ENCODE measurements at regions not wholly inside any gene's neighbourhood (a gene's known extent, or its start where the extent isn't known, plus 50 kb on each side); places are given as distances from the start of the nearest gene placed in this dataset.

DNA sequence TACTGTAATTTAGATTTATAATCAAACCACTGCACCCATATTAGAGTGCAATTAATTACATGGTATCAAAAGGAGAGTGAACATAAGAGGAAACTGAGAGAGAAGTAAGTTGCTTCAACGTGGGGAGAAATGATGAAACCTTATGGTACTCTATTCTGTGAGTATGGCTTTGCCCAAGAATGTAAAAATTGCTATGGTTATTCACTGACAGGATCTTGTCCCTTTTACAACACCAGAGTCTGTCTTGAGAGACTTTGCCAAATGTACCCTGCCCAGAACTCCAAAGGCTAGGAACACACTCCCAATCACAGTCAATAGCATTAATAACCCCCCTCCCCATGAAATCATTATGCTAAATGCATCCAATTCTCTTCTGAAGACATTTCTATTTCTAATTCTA, 974.8 kb upstream of the POU3F3 start:
- BruUV-seq (replicated peaks) = no TSS peak
- DNase-seq = no peak
- Mint-ChIP-seq H3K4me3 (ENCODE audit: low read depth, unreplicated experiment) (no peak overlapping the region), H3K9me3 (ENCODE audit: low read depth, unreplicated experiment) (peaks cover 5% of the 10 kb centered on the region), H3K4me1 (ENCODE audit: low read depth, unreplicated experiment) (no peaks in the 10 kb centered on the region), H3K36me3 (ENCODE audit: insufficient read depth, unreplicated experiment) (no peaks in the 10 kb centered on the region), H3K27me3 (ENCODE audit: unreplicated experiment) (no peaks in the 10 kb centered on the region), H3K27ac (ENCODE audit: unreplicated experiment) (no peak overlapping the region)
- TF ChIP-seq, protein P1, sequence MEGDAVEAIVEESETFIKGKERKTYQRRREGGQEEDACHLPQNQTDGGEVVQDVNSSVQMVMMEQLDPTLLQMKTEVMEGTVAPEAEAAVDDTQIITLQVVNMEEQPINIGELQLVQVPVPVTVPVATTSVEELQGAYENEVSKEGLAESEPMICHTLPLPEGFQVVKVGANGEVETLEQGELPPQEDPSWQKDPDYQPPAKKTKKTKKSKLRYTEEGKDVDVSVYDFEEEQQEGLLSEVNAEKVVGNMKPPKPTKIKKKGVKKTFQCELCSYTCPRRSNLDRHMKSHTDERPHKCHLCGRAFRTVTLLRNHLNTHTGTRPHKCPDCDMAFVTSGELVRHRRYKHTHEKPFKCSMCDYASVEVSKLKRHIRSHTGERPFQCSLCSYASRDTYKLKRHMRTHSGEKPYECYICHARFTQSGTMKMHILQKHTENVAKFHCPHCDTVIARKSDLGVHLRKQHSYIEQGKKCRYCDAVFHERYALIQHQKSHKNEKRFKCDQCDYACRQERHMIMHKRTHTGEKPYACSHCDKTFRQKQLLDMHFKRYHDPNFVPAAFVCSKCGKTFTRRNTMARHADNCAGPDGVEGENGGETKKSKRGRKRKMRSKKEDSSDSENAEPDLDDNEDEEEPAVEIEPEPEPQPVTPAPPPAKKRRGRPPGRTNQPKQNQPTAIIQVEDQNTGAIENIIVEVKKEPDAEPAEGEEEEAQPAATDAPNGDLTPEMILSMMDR (IDR thresholded peaks at IDR 0.05; ENCODE audit: unreplicated experiment) = no peak
- CTCF ChIA-PET = no interaction called here
- intact Hi-C loops (cut with micrococcal nuclease; ENCODE audit: unreplicated experiment) = no loop called here

DNA sequence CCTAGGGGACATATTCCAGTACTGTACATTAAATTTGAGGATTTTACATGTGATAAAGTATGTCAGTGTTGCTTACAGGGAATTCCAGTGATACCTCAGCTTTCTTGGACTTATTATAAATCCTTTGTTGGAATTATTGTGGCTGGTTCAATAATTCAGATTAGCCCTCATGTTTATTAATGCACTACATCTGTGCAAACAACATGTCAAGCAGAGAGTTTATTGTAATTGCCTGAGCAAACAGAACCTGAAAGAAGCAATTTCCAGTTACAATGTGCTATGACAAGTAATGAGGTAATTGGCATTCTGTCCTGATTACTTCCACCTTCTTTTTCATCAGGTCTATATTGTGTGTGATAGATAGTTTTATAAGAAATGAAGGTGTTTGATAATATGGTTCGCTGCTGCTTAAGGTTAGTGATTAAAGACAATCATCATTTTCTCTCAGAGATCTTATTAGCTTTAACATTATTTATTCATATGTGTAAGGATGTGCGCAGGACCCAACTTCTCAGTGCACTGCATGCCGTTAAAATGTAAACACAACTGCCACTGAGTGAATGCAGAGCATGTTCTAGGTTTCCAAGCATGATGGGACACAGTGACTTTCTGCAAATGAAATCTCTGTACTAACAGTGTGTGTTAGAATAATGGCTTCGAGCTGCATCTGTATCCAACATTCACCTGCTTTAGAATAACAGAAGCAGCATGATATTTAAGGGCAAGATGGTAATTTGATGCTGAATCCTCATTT, 973.7 kb upstream of the POU3F3 start:
- no TSS peak for BruUV-seq (replicated peaks)
- intact Hi-C loops (cut with micrococcal nuclease; ENCODE audit: unreplicated experiment) = no loop called here
- Mint-ChIP-seq H3K36me3 (ENCODE audit: insufficient read depth, unreplicated experiment) (no peaks in the 10 kb centered on the region), H3K4me3 (ENCODE audit: low read depth, unreplicated experiment) (no peak overlapping the region), H3K27me3 (ENCODE audit: unreplicated experiment) (no peaks in the 10 kb centered on the region), H3K9me3 (ENCODE audit: low read depth, unreplicated experiment) (peaks cover 7% of the 10 kb centered on the region), H3K4me1 (ENCODE audit: low read depth, unreplicated experiment) (no peaks in the 10 kb centered on the region), H3K27ac (ENCODE audit: unreplicated experiment) (no peak overlapping the region)
- TF ChIP-seq, protein P1 (IDR thresholded peaks at IDR 0.05; ENCODE audit: unreplicated experiment) = no peak
- CTCF ChIA-PET = no interaction called here
- DNase-seq = no peak

- Mint-ChIP-seq H3K27me3 (ENCODE audit: unreplicated experiment) (no peaks in the 10 kb centered on the region), H3K9me3 (ENCODE audit: low read depth, unreplicated experiment) (peaks cover 13% of the 10 kb centered on the region), H3K4me3 (ENCODE audit: low read depth, unreplicated experiment) (no peak overlapping the region), H3K4me1 (ENCODE audit: low read depth, unreplicated experiment) (no peaks in the 10 kb centered on the region), H3K36me3 (ENCODE audit: insufficient read depth, unreplicated experiment) (no peaks in the 10 kb centered on the region), H3K27ac (ENCODE audit: unreplicated experiment) (no peak overlapping the region)
- TF ChIP-seq, protein P1 (IDR thresholded peaks at IDR 0.05; ENCODE audit: unreplicated experiment) = no peak
- no peak for DNase-seq
- BruUV-seq (replicated peaks) = no TSS peak
- intact Hi-C loops (cut with micrococcal nuclease; ENCODE audit: unreplicated experiment) = no loop called here
- CTCF ChIA-PET = no interaction called here
These were observed 966.3 kb upstream of the POU3F3 start for GRCh38 chr2:103887625-103888024.

DNA sequence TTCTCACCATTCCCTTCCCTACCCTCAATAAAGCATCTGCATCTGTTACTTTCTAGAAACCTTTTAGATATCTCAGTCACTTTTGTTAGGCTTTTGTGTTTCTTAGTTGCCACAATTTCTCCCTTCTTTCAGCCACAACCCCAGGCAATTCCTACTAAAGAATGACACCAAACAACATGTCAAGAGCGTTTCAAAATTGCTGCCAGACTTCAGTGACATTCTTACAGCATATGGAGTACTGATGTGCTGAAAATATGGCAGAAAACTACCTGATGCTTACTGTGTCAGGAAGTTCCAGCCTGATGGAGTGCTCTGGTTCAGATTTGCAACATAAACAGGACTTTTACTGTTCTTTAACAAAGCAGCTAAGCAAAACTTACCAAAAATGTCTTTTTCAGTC, 957.7 kb upstream of the POU3F3 start:
- no peak overlapping the region for H3K4me3 Mint-ChIP-seq (ENCODE audit: low read depth, unreplicated experiment)
- no peak overlapping the region for H3K27ac Mint-ChIP-seq (ENCODE audit: unreplicated experiment)
- intact Hi-C loops (cut with micrococcal nuclease; ENCODE audit: unreplicated experiment) = no loop called here
- CTCF ChIA-PET = no interaction called here
- no peaks in the 10 kb centered on the region for H3K27me3 Mint-ChIP-seq (ENCODE audit: unreplicated experiment)
- DNase-seq = no peak
- TF ChIP-seq, protein P1 (IDR thresholded peaks at IDR 0.05; ENCODE audit: unreplicated experiment) = no peak
- peaks cover 3% of the 10 kb centered on the region for H3K9me3 Mint-ChIP-seq (ENCODE audit: low read depth, unreplicated experiment)
- H3K36me3 Mint-ChIP-seq (ENCODE audit: insufficient read depth, unreplicated experiment) = no peaks in the 10 kb centered on the region
- H3K4me1 Mint-ChIP-seq (ENCODE audit: low read depth, unreplicated experiment) = no peaks in the 10 kb centered on the region
- no TSS peak for BruUV-seq (replicated peaks)

Measured in Calu3 (cell line).